Testis (tissue), 2 donors: ENCODE measurements at regions not wholly inside any gene's neighbourhood (a gene's known extent, or its start where the extent isn't known, plus 50 kb on each side); places are given as distances from the start of the nearest gene placed in this dataset.

Experiments used
- CTCF ChIP-seq, 3 experiments: fragments of 450-650 bp in 2 of 3; fragments of 200-600 bp in 1 of 3; sonication (generic) in 1 of 3; IDR thresholded peaks; one replicate each; pipeline ENCODE4 v1.5.1; 2016 to 2019; ENCODE audit warnings: antibody characterized with exemption in 3 of 3, mild to moderate bottlenecking in 2 of 3, moderate library complexity in 1 of 3
- POLR2A ChIP-seq: fragments of 450-650 bp; IDR thresholded peaks from one replicate; pipeline ENCODE4 v1.6.1; 2017; ENCODE audit warnings: antibody characterized with exemption, mild to moderate bottlenecking, moderate library complexity

- TF ChIP-seq CTCF (IDR thresholded peaks at IDR 0.05) (no peak), POLR2A (no peak)
These were observed 71.4 kb upstream of the SEZ6L start for GRCh38 chr22:26097840-26098239.
